ENCODE measurements at regions not wholly inside any gene's neighbourhood (a gene's known extent, or its start where the extent isn't known, plus 50 kb on each side); places are given as distances from the start of the nearest gene placed in this dataset.
"Not testable (repeated sequence)": the region's sequence is repeated elsewhere in the genome, so short reads cannot be mapped to it uniquely, and the experiment has no call there.

GRCh38 chr10:25076506-25077177 is 60.2 kb downstream of the THNSL1 start:
- DNase-seq (ENCODE audit: low read depth): no peak

- DNase-seq (ENCODE audit: low read depth): no peak
Observed at GRCh38 chr10:25078658-25079431, 62.4 kb downstream of the THNSL1 start.

- DNase-seq (ENCODE audit: low read depth): peak; percentile 38
Observed at GRCh38 chr10:25080880-25081581, 64.6 kb downstream of the THNSL1 start.

GRCh38 chr10:25082276-25083204 is 66.1 kb downstream of the THNSL1 start:
- no peak for DNase-seq (ENCODE audit: low read depth)

GRCh38 chr10:25083546-25084111 is 67.2 kb downstream of the THNSL1 start:
- DNase-seq (ENCODE audit: low read depth): no peak

GRCh38 chr10:25084447-25084846 is 68.0 kb downstream of the THNSL1 start:
- DNase-seq (ENCODE audit: low read depth): no peak

- no peak for DNase-seq (ENCODE audit: low read depth)
Observed at GRCh38 chr10:25094590-25094989, 78.2 kb downstream of the THNSL1 start.

- DNase-seq (ENCODE audit: low read depth): no peak
Observed at GRCh38 chr10:25097669-25098411, 77.0 kb upstream of the GPR158 start.

- no peak for DNase-seq (ENCODE audit: low read depth)
Observed at GRCh38 chr10:25100141-25100540, 74.7 kb upstream of the GPR158 start.

- DNase-seq (ENCODE audit: low read depth): no peak
Observed at GRCh38 chr10:25101461-25102146, 73.2 kb upstream of the GPR158 start.

GRCh38 chr10:25102147-25102822 is 72.5 kb upstream of the GPR158 start:
- DNase-seq (ENCODE audit: low read depth): no peak

- DNase-seq (ENCODE audit: low read depth): no peak
Observed at GRCh38 chr10:25103703-25104102, 71.1 kb upstream of the GPR158 start.

GRCh38 chr10:25104441-25104840 is 70.4 kb upstream of the GPR158 start:
- no peak for DNase-seq (ENCODE audit: low read depth)

GRCh38 chr10:25105262-25105661 is 69.5 kb upstream of the GPR158 start:
- DNase-seq (ENCODE audit: low read depth): no peak

GRCh38 chr10:25105743-25106260 is 69.0 kb upstream of the GPR158 start:
- no peak for DNase-seq (ENCODE audit: low read depth)

GRCh38 chr10:25107756-25108155 is 67.0 kb upstream of the GPR158 start:
- DNase-seq (ENCODE audit: low read depth): no peak

- not testable (repeated sequence) for DNase-seq (ENCODE audit: low read depth)
Observed at GRCh38 chr10:25109896-25110295, 64.9 kb upstream of the GPR158 start.

GRCh38 chr10:25112016-25112415 is 62.8 kb upstream of the GPR158 start:
- no peak for DNase-seq (ENCODE audit: low read depth)

All from stimulated activated CD4-positive, alpha-beta T cell treated with anti-CD3 and anti-CD28 coated beads, Interleukin-2, amount 100 ng/mL, for 4 hours (primary cell).